Smooth muscle cell (in vitro differentiated cells): ENCODE measurements at regions not wholly inside any gene's neighbourhood (a gene's known extent, or its start where the extent isn't known, plus 50 kb on each side); places are given as distances from the start of the nearest gene placed in this dataset.

Experiments used
- DNase-seq: peaks from one replicate; lab custom pipeline; 2025; ENCODE audit not compliant: unreplicated experiment; lab: John Stamatoyannopoulos, UW
- H2AFZ ChIP-seq: fragments of 200-600 bp; sonication (generic); 2 replicates; pipeline ENCODE4 v1.6.0; 2016; ENCODE audit warnings: antibody characterized with exemption, low read depth, mild to moderate bottlenecking
- H3F3A ChIP-seq: fragments of 200-600 bp; sonication (generic); 2 replicates; pipeline ENCODE4 v1.6.0; 2017; ENCODE audit warnings: antibody characterized with exemption, low read depth
- H3K27ac ChIP-seq: fragments of 200-600 bp; sonication (generic); 2 replicates; pipeline ENCODE4 v1.5.1; 2016; ENCODE audit warnings: low read depth, mild to moderate bottlenecking
- H3K27me3 ChIP-seq: fragments of 200-600 bp; sonication (generic); 2 replicates; pipeline ENCODE4 v1.6.1; 2016; ENCODE audit warnings: low read depth, mild to moderate bottlenecking
- H3K36me3 ChIP-seq: fragments of 200-600 bp; sonication (generic); 2 replicates; pipeline ENCODE4 v1.5.1; 2016; ENCODE audit warnings: low read depth
- H3K4me1 ChIP-seq: fragments of 200-600 bp; sonication (generic); 2 replicates; pipeline ENCODE4 v1.5.1; 2016; ENCODE audit warnings: low read depth
- H3K4me2 ChIP-seq: fragments of 200-600 bp; sonication (generic); 2 replicates; pipeline ENCODE4 v1.6.0; 2016; ENCODE audit warnings: mild to moderate bottlenecking
- H3K4me3 ChIP-seq: fragments of 200-600 bp; sonication (generic); 2 replicates; pipeline ENCODE4 v1.5.1; 2016; ENCODE audit warnings: mild to moderate bottlenecking
- H3K79me2 ChIP-seq: fragments of 200-600 bp; sonication (generic); 2 replicates; pipeline ENCODE4 v1.6.0; 2016; ENCODE audit warnings: low read depth, mild to moderate bottlenecking
- H3K9ac ChIP-seq: fragments of 200-600 bp; sonication (generic); 2 replicates; pipeline ENCODE4 v1.6.0; 2016; ENCODE audit warnings: low read depth
- H3K9me3 ChIP-seq: fragments of 200-600 bp; sonication (generic); replicated peaks from 2 replicates; pipeline ENCODE4 v1.5.1; 2016; ENCODE audit warnings: low read depth
- H4K20me1 ChIP-seq: fragments of 200-600 bp; sonication (generic); 2 replicates; pipeline ENCODE4 v1.6.0; 2016; ENCODE audit warnings: low read depth
- CTCF ChIP-seq: fragments of 200-600 bp; sonication (generic); IDR thresholded peaks from 2 replicates; pipeline ENCODE4 v1.5.1; 2017; ENCODE audit warnings: borderline replicate concordance, mild to moderate bottlenecking, antibody characterized with exemption; ENCODE audit not compliant: insufficient read depth, poor library complexity, severe bottlenecking
- WGBS: methylation state at CpG from one replicate; pipeline ENCODE4 v1.1.7; 2016; ENCODE audit warnings: low lambda C conversion rate; 5-methylcytosine and 5-hydroxymethylcytosine counted together

GRCh38 chr2:46847726-46848412, 67.7 kb downstream of the MCFD2 start:
- WGBS, result 68% methylated on average over 5 of the region's 5 CpGs
- Histone ChIP-seq H3K27me3 (no peaks in the 10 kb centered on the region), H3F3A (peaks cover 9% of the 10 kb centered on the region), H3K4me1 (peaks cover 33% of the 10 kb centered on the region), H3K36me3 (no peaks in the 10 kb centered on the region), H3K4me2 (peak overlapping the region; percentile 72), H3K4me3 (no peak overlapping the region), H3K79me2 (no peaks in the 10 kb centered on the region), H2AFZ (peak overlapping the region; percentile 40), H3K9ac (peak overlapping the region; percentile 42), H4K20me1 (no peaks in the 10 kb centered on the region), H3K27ac (peak overlapping the region; percentile 89), H3K9me3 (no peaks in the 10 kb centered on the region)
- TF ChIP-seq CTCF, result no peak
- DNase-seq, result no peak

- Histone ChIP-seq H3K79me2 (no peaks in the 10 kb centered on the region), H3K9ac (peak overlapping the region; percentile 42), H3K36me3 (no peaks in the 10 kb centered on the region), H3F3A (peaks cover 9% of the 10 kb centered on the region), H3K27ac (peak overlapping the region; percentile 89), H3K4me3 (no peak overlapping the region), H2AFZ (peak overlapping the region; percentile 40), H4K20me1 (no peaks in the 10 kb centered on the region), H3K27me3 (no peaks in the 10 kb centered on the region), H3K9me3 (no peaks in the 10 kb centered on the region), H3K4me2 (peak overlapping the region; percentile 72), H3K4me1 (peaks cover 33% of the 10 kb centered on the region)
- no peak for DNase-seq
- 52% methylated on average over 12 of the region's 12 CpGs for WGBS
- no peak for TF ChIP-seq CTCF
Observed at GRCh38 chr2:46847185-46847710, 68.4 kb downstream of the MCFD2 start.

GRCh38 chr2:46846536-46846935, 69.1 kb downstream of the MCFD2 start:
- 49% methylated on average over 4 of the region's 4 CpGs for WGBS
- no peak for DNase-seq
- H3K79me2 ChIP-seq, result no peaks in the 10 kb centered on the region
- peaks cover 6% of the 10 kb centered on the region for H3F3A ChIP-seq
- H3K27ac ChIP-seq, result peak overlapping the region; percentile 89
- H3K4me1 ChIP-seq, result peaks cover 33% of the 10 kb centered on the region
- H3K4me3 ChIP-seq, result no peak overlapping the region
- H3K9ac ChIP-seq, result no peak overlapping the region
- H3K4me2 ChIP-seq, result peak overlapping the region; percentile 38
- H2AFZ ChIP-seq, result peak overlapping the region; percentile 34
- H3K36me3 ChIP-seq, result no peaks in the 10 kb centered on the region
- H4K20me1 ChIP-seq, result no peaks in the 10 kb centered on the region
- TF ChIP-seq CTCF, result no peak
- no peaks in the 10 kb centered on the region for H3K27me3 ChIP-seq
- H3K9me3 ChIP-seq, result no peaks in the 10 kb centered on the region
